ENCODE measurements at regions not wholly inside any gene's neighbourhood (a gene's known extent, or its start where the extent isn't known, plus 50 kb on each side); places are given as distances from the start of the nearest gene placed in this dataset.

- Histone ChIP-seq H3K4me1 (no peaks in the 10 kb centered on the region), H3K27me3 (peaks cover 6% of the 10 kb centered on the region), H3K36me3 (no peaks in the 10 kb centered on the region), H3K4me3 (no peak overlapping the region), H3K27ac (no peak overlapping the region), H3K9me3 (no peaks in the 10 kb centered on the region)
- no peak for ATAC-seq
- TF ChIP-seq EP300 (IDR thresholded peaks at IDR 0.05) (no peak), CTCF (IDR thresholded peaks at IDR 0.05) (no peak), POLR2AphosphoS5 (IDR thresholded peaks at IDR 0.05) (no peak), POLR2A (IDR thresholded peaks at IDR 0.05) (no peak)
Observed at GRCh38 chr10:43795093-43795492, 146.4 kb upstream of the ZNF32 start.

- no peaks in the 10 kb centered on the region for H3K4me1 ChIP-seq
- H3K36me3 ChIP-seq: no peaks in the 10 kb centered on the region
- no peaks in the 10 kb centered on the region for H3K9me3 ChIP-seq
- WGBS, 2 donors (ENCODE audit: low coverage in 1 of 2): 48 to 53% methylated on average over 5 to 6 of the region's 9 CpGs
- TF ChIP-seq POLR2AphosphoS5 (IDR thresholded peaks at IDR 0.05) (no peak), EP300 (IDR thresholded peaks at IDR 0.05) (no peak), POLR2A (IDR thresholded peaks at IDR 0.05) (no peak), CTCF (IDR thresholded peaks at IDR 0.05) (no peak)
- H3K4me3 ChIP-seq: no peak overlapping the region
- no peaks in the 10 kb centered on the region for H3K27me3 ChIP-seq
- H3K27ac ChIP-seq: no peak overlapping the region
- ATAC-seq: no peak
Observed at GRCh38 chr10:43794181-43794815, 145.6 kb upstream of the ZNF32 start.

- TF ChIP-seq EP300 (IDR thresholded peaks at IDR 0.05) (no peak), CTCF (IDR thresholded peaks at IDR 0.05) (no peak), POLR2AphosphoS5 (IDR thresholded peaks at IDR 0.05) (no peak), POLR2A (IDR thresholded peaks at IDR 0.05) (no peak)
- no peaks in the 10 kb centered on the region for H3K36me3 ChIP-seq
- ATAC-seq: no peak
- H3K4me1 ChIP-seq: no peaks in the 10 kb centered on the region
- WGBS, 2 donors (ENCODE audit: low coverage in 1 of 2): 90 to 97% methylated on average over 5 to 6 of the region's 6 CpGs
- no peak overlapping the region for H3K4me3 ChIP-seq
- no peak overlapping the region for H3K27ac ChIP-seq
- no peaks in the 10 kb centered on the region for H3K27me3 ChIP-seq
- H3K9me3 ChIP-seq: no peaks in the 10 kb centered on the region
Observed at GRCh38 chr10:43793704-43794103, 145.0 kb upstream of the ZNF32 start.

DNA sequence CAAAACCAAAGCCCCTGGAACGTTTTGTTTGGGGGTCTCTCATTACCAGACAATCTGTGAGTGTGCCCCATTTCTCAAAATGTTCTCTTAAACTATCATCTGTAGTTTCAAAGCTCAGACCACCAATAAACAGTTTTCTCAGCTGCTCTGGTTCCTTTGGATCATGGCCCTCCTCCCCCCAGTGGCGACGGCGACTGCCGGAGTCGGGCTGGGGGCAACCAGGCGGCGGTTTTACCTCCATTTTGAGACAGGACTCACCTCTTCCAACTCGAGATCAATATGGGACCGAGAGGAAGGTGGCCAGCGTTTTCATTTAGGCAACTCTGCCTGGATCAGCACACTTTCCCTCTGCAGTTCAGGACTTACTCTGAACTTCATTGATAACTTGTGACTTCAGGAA, 141.5 kb upstream of the ZNF32 start:
- no peaks in the 10 kb centered on the region for H3K36me3 ChIP-seq
- H3K4me3 ChIP-seq: no peak overlapping the region
- H3K9me3 ChIP-seq: no peaks in the 10 kb centered on the region
- TF ChIP-seq EP300 (IDR thresholded peaks at IDR 0.05) (no peak), CTCF (IDR thresholded peaks at IDR 0.05) (no peak)
- no peak overlapping the region for H3K27ac ChIP-seq
- 85 to 95% methylated on average over 4 to 7 of the region's 11 CpGs for WGBS, 2 donors (ENCODE audit: low coverage in 1 of 2)
- H3K4me1 ChIP-seq: no peaks in the 10 kb centered on the region
- no peak for ATAC-seq
- H3K27me3 ChIP-seq: no peaks in the 10 kb centered on the region

DNA sequence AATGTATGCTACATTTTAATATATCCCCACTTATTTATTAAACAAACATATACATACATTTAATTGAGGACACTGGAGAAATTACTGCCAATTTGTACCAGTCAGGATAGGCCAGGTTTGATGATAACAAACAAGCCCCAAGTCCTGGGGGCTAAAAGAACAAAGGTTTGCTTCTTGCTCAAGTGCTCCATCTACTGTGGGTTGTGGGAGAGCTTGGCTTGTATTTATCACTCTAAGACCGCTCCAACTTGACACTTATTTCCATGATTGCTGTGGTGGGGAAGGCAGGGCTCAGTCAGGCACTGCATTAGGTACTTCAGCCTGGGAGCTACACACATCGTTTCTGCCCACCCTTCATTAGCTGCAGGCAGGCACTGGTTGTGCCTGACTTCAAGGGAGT, 136.6 kb upstream of the ZNF32 start:
- TF ChIP-seq POLR2AphosphoS5 (IDR thresholded peaks at IDR 0.05) (no peak), POLR2A (IDR thresholded peaks at IDR 0.05) (no peak), CTCF (IDR thresholded peaks at IDR 0.05) (no peak), EP300 (IDR thresholded peaks at IDR 0.05) (no peak)
- Histone ChIP-seq H3K36me3 (no peaks in the 10 kb centered on the region), H3K27ac (no peak overlapping the region), H3K4me1 (no peaks in the 10 kb centered on the region), H3K9me3 (no peaks in the 10 kb centered on the region), H3K4me3 (no peak overlapping the region), H3K27me3 (no peaks in the 10 kb centered on the region)
- no peak for ATAC-seq
- WGBS, 2 donors (ENCODE audit: low coverage in 1 of 2): 82 to 100% methylated on average over 1 to 2 of the region's 2 CpGs

All from gastroesophageal sphincter (tissue), 4 donors.